HepG2 (cell line): ENCODE measurements at regions not wholly inside any gene's neighbourhood (a gene's known extent, or its start where the extent isn't known, plus 50 kb on each side); places are given as distances from the start of the nearest gene placed in this dataset.

Source experiments
- AGO2 ChIP-seq: fragments of 200-400 bp; formaldehyde crosslinking; optimal IDR thresholded peaks from 2 replicates; pipeline ENCODE3; 2017; ENCODE audit warnings: mild to moderate bottlenecking, low read depth, low read length, moderate library complexity
- DNMT1 ChIP-seq: sonication (generic); formaldehyde crosslinking; IDR thresholded peaks from 2 replicates; pipeline ENCODE4 v1.5.1; 2020; ENCODE audit warnings: mild to moderate bottlenecking, missing genetic modification reagents
- FOSL2 ChIP-seq: sonication (generic); formaldehyde crosslinking; IDR thresholded peaks from 2 replicates; pipeline ENCODE4 v1.4.0; 2020; ENCODE audit warnings: missing genetic modification reagents
- IRF1 ChIP-seq: sonication (generic); formaldehyde crosslinking; IDR thresholded peaks from 2 replicates; pipeline ENCODE4 v1.4.0; 2020; ENCODE audit warnings: low read depth, mild to moderate bottlenecking, missing genetic modification reagents
- JUN ChIP-seq: sonication (generic); formaldehyde crosslinking; IDR thresholded peaks from 2 replicates; pipeline ENCODE4 v1.4.0; 2020; ENCODE audit warnings: mild to moderate bottlenecking, missing genetic modification reagents
- KAT8 ChIP-seq: IDR thresholded peaks from 2 replicates; pipeline ENCODE4 v1.6.1; 2016; ENCODE audit warnings: missing genetic modification reagents, missing compliant biosample characterization
- KDM5A ChIP-seq: fragments of 200-600 bp; sonication (generic); IDR thresholded peaks from 2 replicates; pipeline ENCODE4 v1.7.0; 2018; ENCODE audit warnings: antibody characterized with exemption, mild to moderate bottlenecking, low read length, borderline replicate concordance
- NFIB ChIP-seq: sonication (generic); formaldehyde crosslinking; IDR thresholded peaks from 2 replicates; pipeline ENCODE4 v1.9.0; 2021; ENCODE audit warnings: missing genetic modification reagents, mild to moderate bottlenecking, borderline replicate concordance
- ZNF460 ChIP-seq: sonication (generic); formaldehyde crosslinking; IDR thresholded peaks from 2 replicates; pipeline ENCODE4 v1.5.1; 2020; ENCODE audit warnings: missing genetic modification reagents, mild to moderate bottlenecking, borderline replicate concordance
- TF ChIP-seq, protein P1 (sequence below): sonication (generic); formaldehyde crosslinking; IDR thresholded peaks from 2 replicates; pipeline ENCODE4 v1.5.1; 2020; ENCODE audit warnings: mild to moderate bottlenecking, missing genetic modification reagents
- TF ChIP-seq, protein P2 (sequence below): sonication (generic); formaldehyde crosslinking; IDR thresholded peaks from 2 replicates; pipeline ENCODE4 v1.5.0; 2020; ENCODE audit warnings: mild to moderate bottlenecking, missing genetic modification reagents, moderate library complexity

- no peak for TF ChIP-seq JUN (CRISPR knock-in tag)
- TF ChIP-seq DNMT1 = no peak
- TF ChIP-seq AGO2 = no peak
- TF ChIP-seq KAT8 (CRISPR knock-in tag) = no peak
- TF ChIP-seq, protein P1, sequence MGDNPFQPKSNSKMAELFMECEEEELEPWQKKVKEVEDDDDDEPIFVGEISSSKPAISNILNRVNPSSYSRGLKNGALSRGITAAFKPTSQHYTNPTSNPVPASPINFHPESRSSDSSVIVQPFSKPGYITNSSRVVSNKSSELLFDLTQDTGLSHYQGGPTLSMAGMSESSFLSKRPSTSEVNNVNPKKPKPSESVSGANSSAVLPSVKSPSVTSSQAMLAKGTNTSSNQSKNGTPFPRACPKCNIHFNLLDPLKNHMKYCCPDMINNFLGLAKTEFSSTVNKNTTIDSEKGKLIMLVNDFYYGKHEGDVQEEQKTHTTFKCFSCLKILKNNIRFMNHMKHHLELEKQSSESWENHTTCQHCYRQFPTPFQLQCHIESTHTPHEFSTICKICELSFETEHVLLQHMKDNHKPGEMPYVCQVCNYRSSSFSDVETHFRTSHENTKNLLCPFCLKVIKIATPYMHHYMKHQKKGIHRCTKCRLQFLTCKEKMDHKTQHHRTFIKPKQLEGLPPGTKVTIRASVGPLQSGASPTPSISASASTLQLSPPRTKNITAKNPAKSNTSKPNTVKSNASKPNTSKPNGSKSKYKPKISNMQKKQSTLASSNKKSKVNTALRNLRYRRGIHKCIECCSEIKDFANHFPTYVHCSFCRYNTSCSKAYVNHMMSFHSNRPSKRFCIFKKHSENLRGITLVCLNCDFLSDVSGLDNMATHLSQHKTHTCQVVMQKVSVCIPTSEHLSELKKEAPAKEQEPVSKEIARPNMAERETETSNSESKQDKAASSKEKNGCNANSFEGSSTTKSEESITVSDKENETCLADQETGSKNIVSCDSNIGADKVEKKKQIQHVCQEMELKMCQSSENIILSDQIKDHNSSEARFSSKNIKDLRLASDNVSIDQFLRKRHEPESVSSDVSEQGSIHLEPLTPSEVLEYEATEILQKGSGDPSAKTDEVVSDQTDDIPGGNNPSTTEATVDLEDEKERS (CRISPR knock-in tag) = no peak
- TF ChIP-seq, protein P2, sequence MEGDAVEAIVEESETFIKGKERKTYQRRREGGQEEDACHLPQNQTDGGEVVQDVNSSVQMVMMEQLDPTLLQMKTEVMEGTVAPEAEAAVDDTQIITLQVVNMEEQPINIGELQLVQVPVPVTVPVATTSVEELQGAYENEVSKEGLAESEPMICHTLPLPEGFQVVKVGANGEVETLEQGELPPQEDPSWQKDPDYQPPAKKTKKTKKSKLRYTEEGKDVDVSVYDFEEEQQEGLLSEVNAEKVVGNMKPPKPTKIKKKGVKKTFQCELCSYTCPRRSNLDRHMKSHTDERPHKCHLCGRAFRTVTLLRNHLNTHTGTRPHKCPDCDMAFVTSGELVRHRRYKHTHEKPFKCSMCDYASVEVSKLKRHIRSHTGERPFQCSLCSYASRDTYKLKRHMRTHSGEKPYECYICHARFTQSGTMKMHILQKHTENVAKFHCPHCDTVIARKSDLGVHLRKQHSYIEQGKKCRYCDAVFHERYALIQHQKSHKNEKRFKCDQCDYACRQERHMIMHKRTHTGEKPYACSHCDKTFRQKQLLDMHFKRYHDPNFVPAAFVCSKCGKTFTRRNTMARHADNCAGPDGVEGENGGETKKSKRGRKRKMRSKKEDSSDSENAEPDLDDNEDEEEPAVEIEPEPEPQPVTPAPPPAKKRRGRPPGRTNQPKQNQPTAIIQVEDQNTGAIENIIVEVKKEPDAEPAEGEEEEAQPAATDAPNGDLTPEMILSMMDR (CRISPR knock-in tag) = no peak
- no peak for TF ChIP-seq NFIB
- no peak for TF ChIP-seq FOSL2 (CRISPR knock-in tag)
- no peak for TF ChIP-seq KDM5A
- TF ChIP-seq ZNF460 (CRISPR knock-in tag) = no peak
- no peak for TF ChIP-seq IRF1 (CRISPR knock-in tag)
These were observed 62.9 kb upstream of the FAM110C start for GRCh38 chr2:108920-109809.
